ENCODE measurements at regions not wholly inside any gene's neighbourhood (a gene's known extent, or its start where the extent isn't known, plus 50 kb on each side); places are given as distances from the start of the nearest gene placed in this dataset.

DNA sequence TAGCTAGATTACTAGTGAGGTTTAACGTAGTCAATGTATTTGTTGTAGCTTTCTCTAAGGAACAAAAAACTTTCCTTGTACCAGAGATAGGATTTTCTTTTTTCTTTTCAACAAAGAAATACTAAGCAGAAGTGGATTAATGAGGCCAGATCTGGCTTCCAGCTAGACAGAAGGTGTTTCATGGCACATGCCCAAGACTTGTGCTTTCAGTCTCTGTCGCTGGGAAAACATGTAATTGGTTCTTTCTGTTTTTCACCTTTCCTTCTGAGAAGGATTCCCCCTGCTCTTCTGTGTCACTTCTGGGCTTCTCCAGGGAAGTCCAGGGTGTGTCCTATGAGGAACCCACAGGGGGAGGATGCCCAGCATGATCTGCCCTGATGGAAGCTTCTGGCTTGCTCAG lies 492.2 kb downstream of the CCSER2 start:
- TF ChIP-seq, protein P1, sequence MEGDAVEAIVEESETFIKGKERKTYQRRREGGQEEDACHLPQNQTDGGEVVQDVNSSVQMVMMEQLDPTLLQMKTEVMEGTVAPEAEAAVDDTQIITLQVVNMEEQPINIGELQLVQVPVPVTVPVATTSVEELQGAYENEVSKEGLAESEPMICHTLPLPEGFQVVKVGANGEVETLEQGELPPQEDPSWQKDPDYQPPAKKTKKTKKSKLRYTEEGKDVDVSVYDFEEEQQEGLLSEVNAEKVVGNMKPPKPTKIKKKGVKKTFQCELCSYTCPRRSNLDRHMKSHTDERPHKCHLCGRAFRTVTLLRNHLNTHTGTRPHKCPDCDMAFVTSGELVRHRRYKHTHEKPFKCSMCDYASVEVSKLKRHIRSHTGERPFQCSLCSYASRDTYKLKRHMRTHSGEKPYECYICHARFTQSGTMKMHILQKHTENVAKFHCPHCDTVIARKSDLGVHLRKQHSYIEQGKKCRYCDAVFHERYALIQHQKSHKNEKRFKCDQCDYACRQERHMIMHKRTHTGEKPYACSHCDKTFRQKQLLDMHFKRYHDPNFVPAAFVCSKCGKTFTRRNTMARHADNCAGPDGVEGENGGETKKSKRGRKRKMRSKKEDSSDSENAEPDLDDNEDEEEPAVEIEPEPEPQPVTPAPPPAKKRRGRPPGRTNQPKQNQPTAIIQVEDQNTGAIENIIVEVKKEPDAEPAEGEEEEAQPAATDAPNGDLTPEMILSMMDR (IDR thresholded peaks at IDR 0.05), result no peak
- H3K4me1 ChIP-seq, result no peaks in the 10 kb centered on the region
- DNase-seq (ENCODE audit: low spot score), result no peak
- H3K27me3 ChIP-seq, result no peaks in the 10 kb centered on the region
- no peak overlapping the region for H3K27ac ChIP-seq
- no peak overlapping the region for H3K4me3 ChIP-seq
- H3K9me3 ChIP-seq, result no peaks in the 10 kb centered on the region
- H3K36me3 ChIP-seq, result no peaks in the 10 kb centered on the region

DNA sequence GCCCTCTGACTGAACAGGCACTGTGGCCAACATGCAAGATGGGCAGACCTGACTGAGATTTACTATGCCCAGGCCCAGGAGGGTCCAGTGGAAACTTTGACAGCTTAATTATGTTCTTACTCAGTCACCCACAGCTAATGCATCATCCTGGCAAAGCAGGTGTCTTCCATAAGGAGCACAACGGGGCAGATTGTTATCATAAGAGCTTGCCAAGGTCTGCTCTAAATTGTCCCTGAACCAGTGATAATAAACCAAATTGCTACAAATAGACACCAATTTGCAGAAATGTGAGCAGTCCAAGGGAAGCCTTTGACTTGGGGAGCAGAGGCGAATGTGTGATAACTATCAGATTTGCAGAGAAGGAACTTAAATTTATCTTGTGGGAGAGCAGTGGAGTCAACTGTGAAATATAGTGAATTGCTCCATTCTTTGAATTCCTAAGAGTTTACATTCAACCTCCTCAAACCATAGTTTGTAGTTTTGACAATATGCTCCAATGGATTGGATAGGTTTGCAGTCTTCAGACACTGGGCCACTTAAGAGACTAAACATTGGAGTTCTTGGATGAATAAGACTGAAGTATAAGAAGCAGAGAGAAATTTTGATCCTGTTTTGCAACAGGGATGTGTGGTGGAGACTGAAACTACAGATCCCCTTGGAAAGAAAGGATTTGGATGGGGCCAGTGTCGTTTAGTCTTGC lies 494.7 kb downstream of the CCSER2 start:
- TF ChIP-seq, protein P1 (IDR thresholded peaks at IDR 0.05), result no peak
- H3K4me3 ChIP-seq, result no peak overlapping the region
- H3K9me3 ChIP-seq, result no peaks in the 10 kb centered on the region
- no peaks in the 10 kb centered on the region for H3K27me3 ChIP-seq
- no peak overlapping the region for H3K27ac ChIP-seq
- H3K36me3 ChIP-seq, result no peaks in the 10 kb centered on the region
- no peak for DNase-seq (ENCODE audit: low spot score)
- no peaks in the 10 kb centered on the region for H3K4me1 ChIP-seq

DNA sequence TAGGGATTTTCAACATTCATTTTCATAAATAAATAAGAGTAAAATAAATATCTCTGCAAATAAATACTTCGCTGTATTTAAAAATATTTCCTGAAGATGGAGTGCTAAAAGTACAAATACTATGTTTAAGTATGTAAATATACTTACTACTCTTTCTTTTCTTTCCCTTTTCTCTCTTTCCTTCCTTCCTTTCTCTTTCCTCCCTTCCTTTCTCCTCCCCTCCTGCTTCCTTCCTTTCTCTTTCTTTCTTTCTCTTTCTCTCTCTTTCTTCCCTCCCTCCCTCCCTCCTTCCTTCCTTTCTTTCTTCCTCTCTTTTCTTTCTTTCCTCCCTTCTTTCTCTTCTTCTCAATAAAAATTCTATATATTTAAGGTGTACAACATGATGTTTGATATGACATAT lies 496.1 kb downstream of the CCSER2 start:
- no peaks in the 10 kb centered on the region for H3K27me3 ChIP-seq
- TF ChIP-seq, protein P1 (IDR thresholded peaks at IDR 0.05), result no peak
- DNase-seq (ENCODE audit: low spot score), result no peak
- no peaks in the 10 kb centered on the region for H3K4me1 ChIP-seq
- H3K4me3 ChIP-seq, result no peak overlapping the region
- no peaks in the 10 kb centered on the region for H3K36me3 ChIP-seq
- no peaks in the 10 kb centered on the region for H3K9me3 ChIP-seq
- peak overlapping the region in 1 of 2 donors; percentile 68 for H3K27ac ChIP-seq

DNA sequence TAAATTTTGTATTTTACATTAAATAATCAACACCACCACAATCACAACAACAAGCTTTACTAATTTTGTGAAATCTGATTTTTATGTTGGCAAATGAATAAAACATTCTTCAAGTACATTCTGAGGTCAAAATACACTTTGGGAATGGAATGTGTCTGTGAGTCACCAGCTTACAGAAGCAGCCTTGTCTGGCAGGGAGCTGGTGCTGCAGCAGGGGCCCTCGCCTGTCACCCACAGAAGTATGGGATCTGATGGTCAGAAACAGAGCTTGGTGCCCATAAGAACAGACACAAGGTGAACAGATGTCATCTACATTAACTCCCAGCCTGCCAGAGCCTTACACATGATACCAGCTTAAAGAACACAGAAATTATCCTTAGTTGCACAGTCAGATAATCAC lies 496.9 kb downstream of the CCSER2 start:
- Histone ChIP-seq H3K9me3 (no peaks in the 10 kb centered on the region), H3K4me1 (no peaks in the 10 kb centered on the region), H3K36me3 (no peaks in the 10 kb centered on the region), H3K27me3 (no peaks in the 10 kb centered on the region), H3K27ac (peak overlapping the region in 1 of 2 donors; percentile 68), H3K4me3 (no peak overlapping the region)
- no peak for DNase-seq (ENCODE audit: low spot score)
- TF ChIP-seq, protein P1 (IDR thresholded peaks at IDR 0.05), result no peak

DNA sequence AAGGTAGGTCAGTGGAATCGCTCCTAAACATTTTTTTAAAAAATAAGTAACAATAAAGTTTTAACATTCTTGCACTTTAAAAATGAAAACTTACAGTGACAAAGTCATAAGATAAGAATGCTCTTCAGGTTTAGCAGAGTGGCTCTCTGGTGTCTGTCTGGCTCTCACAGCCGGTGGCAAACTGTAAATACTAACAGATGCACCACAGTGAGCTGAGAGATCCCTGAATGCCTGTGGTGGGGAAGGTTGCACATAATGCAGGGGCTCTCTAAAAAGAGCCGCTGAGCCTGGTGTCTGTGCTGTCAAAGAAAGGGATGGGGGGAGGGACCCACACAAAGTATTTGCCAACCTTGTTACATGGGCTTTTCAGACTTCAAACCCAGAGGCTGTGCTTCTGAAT lies 498.3 kb downstream of the CCSER2 start:
- DNase-seq (ENCODE audit: low spot score), result no peak
- Histone ChIP-seq H3K27me3 (no peaks in the 10 kb centered on the region), H3K9me3 (no peaks in the 10 kb centered on the region), H3K4me1 (peaks cover 0 to 7% of the 10 kb centered on the region in 2 donors), H3K36me3 (no peaks in the 10 kb centered on the region), H3K4me3 (no peak overlapping the region), H3K27ac (peak overlapping the region in 1 of 2 donors; percentile 68)
- TF ChIP-seq, protein P1 (IDR thresholded peaks at IDR 0.05), result no peak

DNA sequence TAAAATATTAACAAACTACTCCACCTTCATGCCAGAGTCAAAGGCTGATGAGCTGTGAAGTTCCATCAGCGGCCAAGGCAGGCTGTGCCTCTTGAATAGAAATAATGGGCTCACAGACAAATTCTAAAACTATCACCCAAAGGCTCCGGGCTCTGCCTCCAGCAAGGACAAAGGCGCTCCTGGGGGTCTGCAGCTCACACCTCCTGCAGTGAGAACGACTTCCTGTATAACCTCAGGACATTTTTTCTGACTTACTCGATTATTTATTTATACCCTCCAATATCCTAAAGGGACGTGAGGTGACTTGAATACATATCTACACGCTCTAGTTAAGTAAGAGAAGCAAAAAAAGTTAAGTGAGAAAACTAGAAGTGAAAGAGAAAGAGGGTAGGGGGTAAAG lies 500.7 kb downstream of the CCSER2 start:
- TF ChIP-seq, protein P1 (IDR thresholded peaks at IDR 0.05), result no peak
- Histone ChIP-seq H3K36me3 (no peaks in the 10 kb centered on the region), H3K27ac (no peak overlapping the region), H3K27me3 (no peaks in the 10 kb centered on the region), H3K4me1 (peaks cover 0 to 7% of the 10 kb centered on the region in 2 donors), H3K4me3 (no peak overlapping the region), H3K9me3 (no peaks in the 10 kb centered on the region)
- no peak for DNase-seq (ENCODE audit: low spot score)

Measured in right atrium auricular region (tissue), 2 donors.